Panc1 (cell line): ENCODE measurements at regions not wholly inside any gene's neighbourhood (a gene's known extent, or its start where the extent isn't known, plus 50 kb on each side); places are given as distances from the start of the nearest gene placed in this dataset.

ENCODE experiments used
- ATAC-seq: fragments of 200-7000 bp; cut with Tn5 transposase; 2 replicates; pipeline ENCODE4 v1.9.1; 2020; ENCODE audit warnings: mild to moderate bottlenecking, moderate library complexity
- BruUV-seq: library from RNA; stranded (reverse); fragments of 400-500 nt; replicated peaks from 2 replicates; lab custom pipeline; 2021; lab: Mats Ljungman, UMichigan
- CTCF ChIA-PET: fragments of 300-600 bp; sonication (Branson Sonifier 250); formaldehyde crosslinking; loops from one replicate; lab custom pipeline; 2022; ENCODE audit warnings: antibody characterized with exemption; lab: Charles Lee
- POLR2A ChIA-PET: fragments of 300-600 bp; sonication (Branson Sonifier 250); formaldehyde crosslinking; loops from one replicate; lab custom pipeline; 2022; ENCODE audit warnings: antibody characterized with exemption; lab: Charles Lee
- DNase-seq: peaks from one replicate; pipeline ENCODE4 v3.0.0-alpha.2; 2010; ENCODE audit warnings: low read depth, low spot score
- H3K27ac ChIP-seq: 2 replicates; pipeline ENCODE4 v1.5.1; 2011; ENCODE audit warnings: mild to moderate bottlenecking, low read length, inconsistent platforms
- H3K27me3 ChIP-seq: fragments of 200-500 bp; sonication (Bioruptor generic); 2 replicates; pipeline ENCODE4 v1.6.0; 2014; ENCODE audit warnings: low read length, inconsistent platforms; ENCODE audit not compliant: control insufficient read depth, insufficient read depth
- H3K36me3 ChIP-seq: fragments of 200-500 bp; sonication (Bioruptor generic); 2 replicates; pipeline ENCODE4 v1.5.1; 2014; ENCODE audit warnings: inconsistent platforms, mild to moderate bottlenecking, low read length, moderate library complexity; ENCODE audit not compliant: control insufficient read depth, insufficient read depth
- H3K4me1 ChIP-seq: 2 replicates; pipeline ENCODE4 v1.5.1; 2011; ENCODE audit warnings: inconsistent platforms, mild to moderate bottlenecking, low read length, moderate library complexity; ENCODE audit not compliant: control insufficient read depth, insufficient read depth
- H3K4me3 ChIP-seq, 2 experiments: 2 replicates each; pipeline ENCODE4 v1.5.1; 2011 to 2012; ENCODE audit warnings: low read depth in 2 of 2, low read length in 2 of 2, mild to moderate bottlenecking in 2 of 2, inconsistent platforms in 1 of 2, moderate library complexity in 1 of 2
- H3K9me3 ChIP-seq: fragments of 200-500 bp; sonication (Bioruptor generic); 2 replicates; pipeline ENCODE4 v1.5.1; 2014; ENCODE audit warnings: low read depth, mild to moderate bottlenecking, inconsistent platforms, low read length, moderate library complexity; ENCODE audit not compliant: control insufficient read depth, insufficient read depth
- POLR2AphosphoS5 ChIP-seq: IDR thresholded peaks from 2 replicates; pipeline ENCODE4 v1.6.1; 2012; ENCODE audit warnings: mild to moderate bottlenecking, low read depth, low read length, moderate library complexity
- SIN3A ChIP-seq: IDR thresholded peaks from 2 replicates; pipeline ENCODE4 v1.6.1; 2012; ENCODE audit warnings: low read depth, mild to moderate bottlenecking, low read length, moderate library complexity, borderline replicate concordance; ENCODE audit not compliant: insufficient read depth
- TCF7L2 ChIP-seq: IDR thresholded peaks from 2 replicates; pipeline ENCODE4 v1.6.1; 2011; ENCODE audit warnings: mild to moderate bottlenecking, low read depth, low read length, inconsistent platforms
- in situ Hi-C: cut with HindIII; loops from 2 replicates; pipeline ENCODE4 v1.10.0; 2016; ENCODE audit warnings: low sequenced_read_pairs, low pct_unique_long_range_greater_than_20kb
- intact Hi-C: fragments of 100-400 bp; cut with micrococcal nuclease; formaldehyde crosslinking; loops from one replicate; pipeline ENCODE4 v1.10.0; 2022; ENCODE audit not compliant: unreplicated experiment
- TF ChIP-seq, protein P1 (sequence below): fragments of 450-650 bp; IDR thresholded peaks from 2 replicates; pipeline ENCODE4 v1.5.1; 2017; ENCODE audit warnings: mild to moderate bottlenecking
- TF ChIP-seq, protein P2 (sequence below), 2 experiments: IDR thresholded peaks; 2 replicates each; pipeline ENCODE4 v1.6.1; 2011 to 2012; ENCODE audit warnings: low read depth in 2 of 2, control low read depth in 1 of 2, low read length in 1 of 2, mild to moderate bottlenecking in 1 of 2, moderate library complexity in 1 of 2; ENCODE audit not compliant: insufficient read depth in 1 of 2

DNA sequence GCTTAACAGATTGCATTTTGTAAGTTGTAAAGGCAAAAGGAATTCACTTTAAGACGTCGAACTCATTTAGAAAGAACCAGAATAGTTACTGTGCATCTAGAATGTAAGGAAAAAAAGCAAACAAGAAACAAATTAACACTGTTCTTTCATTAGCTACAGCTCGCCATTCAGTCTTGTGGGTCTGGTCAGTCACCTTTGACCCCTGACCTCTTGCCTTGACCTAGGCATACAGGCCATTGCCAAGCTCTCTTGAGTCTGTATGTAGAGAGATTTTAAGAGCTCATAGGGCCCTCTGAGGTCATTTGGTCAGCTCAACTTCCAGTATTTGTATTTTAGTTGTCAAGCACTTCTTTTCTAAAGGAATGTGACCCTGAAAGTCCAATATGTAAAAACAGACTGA lies 318.7 kb downstream of the DHX35 start:
- no TSS peak for BruUV-seq
- no peaks in the 10 kb centered on the region for H3K4me1 ChIP-seq
- peaks cover 4% of the 10 kb centered on the region for H3K27me3 ChIP-seq
- H3K4me3 ChIP-seq: no peak overlapping the region
- intact Hi-C loops (no loop called here), in situ Hi-C loops (no loop called here)
- no peak overlapping the region for H3K27ac ChIP-seq
- POLR2A ChIA-PET: no interaction called here
- TF ChIP-seq, protein P1, sequence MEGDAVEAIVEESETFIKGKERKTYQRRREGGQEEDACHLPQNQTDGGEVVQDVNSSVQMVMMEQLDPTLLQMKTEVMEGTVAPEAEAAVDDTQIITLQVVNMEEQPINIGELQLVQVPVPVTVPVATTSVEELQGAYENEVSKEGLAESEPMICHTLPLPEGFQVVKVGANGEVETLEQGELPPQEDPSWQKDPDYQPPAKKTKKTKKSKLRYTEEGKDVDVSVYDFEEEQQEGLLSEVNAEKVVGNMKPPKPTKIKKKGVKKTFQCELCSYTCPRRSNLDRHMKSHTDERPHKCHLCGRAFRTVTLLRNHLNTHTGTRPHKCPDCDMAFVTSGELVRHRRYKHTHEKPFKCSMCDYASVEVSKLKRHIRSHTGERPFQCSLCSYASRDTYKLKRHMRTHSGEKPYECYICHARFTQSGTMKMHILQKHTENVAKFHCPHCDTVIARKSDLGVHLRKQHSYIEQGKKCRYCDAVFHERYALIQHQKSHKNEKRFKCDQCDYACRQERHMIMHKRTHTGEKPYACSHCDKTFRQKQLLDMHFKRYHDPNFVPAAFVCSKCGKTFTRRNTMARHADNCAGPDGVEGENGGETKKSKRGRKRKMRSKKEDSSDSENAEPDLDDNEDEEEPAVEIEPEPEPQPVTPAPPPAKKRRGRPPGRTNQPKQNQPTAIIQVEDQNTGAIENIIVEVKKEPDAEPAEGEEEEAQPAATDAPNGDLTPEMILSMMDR: no peak
- no peak for TF ChIP-seq POLR2AphosphoS5
- TF ChIP-seq, protein P2, sequence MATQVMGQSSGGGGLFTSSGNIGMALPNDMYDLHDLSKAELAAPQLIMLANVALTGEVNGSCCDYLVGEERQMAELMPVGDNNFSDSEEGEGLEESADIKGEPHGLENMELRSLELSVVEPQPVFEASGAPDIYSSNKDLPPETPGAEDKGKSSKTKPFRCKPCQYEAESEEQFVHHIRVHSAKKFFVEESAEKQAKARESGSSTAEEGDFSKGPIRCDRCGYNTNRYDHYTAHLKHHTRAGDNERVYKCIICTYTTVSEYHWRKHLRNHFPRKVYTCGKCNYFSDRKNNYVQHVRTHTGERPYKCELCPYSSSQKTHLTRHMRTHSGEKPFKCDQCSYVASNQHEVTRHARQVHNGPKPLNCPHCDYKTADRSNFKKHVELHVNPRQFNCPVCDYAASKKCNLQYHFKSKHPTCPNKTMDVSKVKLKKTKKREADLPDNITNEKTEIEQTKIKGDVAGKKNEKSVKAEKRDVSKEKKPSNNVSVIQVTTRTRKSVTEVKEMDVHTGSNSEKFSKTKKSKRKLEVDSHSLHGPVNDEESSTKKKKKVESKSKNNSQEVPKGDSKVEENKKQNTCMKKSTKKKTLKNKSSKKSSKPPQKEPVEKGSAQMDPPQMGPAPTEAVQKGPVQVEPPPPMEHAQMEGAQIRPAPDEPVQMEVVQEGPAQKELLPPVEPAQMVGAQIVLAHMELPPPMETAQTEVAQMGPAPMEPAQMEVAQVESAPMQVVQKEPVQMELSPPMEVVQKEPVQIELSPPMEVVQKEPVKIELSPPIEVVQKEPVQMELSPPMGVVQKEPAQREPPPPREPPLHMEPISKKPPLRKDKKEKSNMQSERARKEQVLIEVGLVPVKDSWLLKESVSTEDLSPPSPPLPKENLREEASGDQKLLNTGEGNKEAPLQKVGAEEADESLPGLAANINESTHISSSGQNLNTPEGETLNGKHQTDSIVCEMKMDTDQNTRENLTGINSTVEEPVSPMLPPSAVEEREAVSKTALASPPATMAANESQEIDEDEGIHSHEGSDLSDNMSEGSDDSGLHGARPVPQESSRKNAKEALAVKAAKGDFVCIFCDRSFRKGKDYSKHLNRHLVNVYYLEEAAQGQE (IDR thresholded peaks at IDR 0.05; ENCODE audit: insufficient read depth in 1 of 2, low read depth in 2 of 2, low read length in 1 of 2): no peak
- TF ChIP-seq TCF7L2: no peak
- H3K36me3 ChIP-seq: no peaks in the 10 kb centered on the region
- ATAC-seq (no peak), DNase-seq (no peak)
- H3K9me3 ChIP-seq: no peaks in the 10 kb centered on the region
- CTCF ChIA-PET: no interaction called here

DNA sequence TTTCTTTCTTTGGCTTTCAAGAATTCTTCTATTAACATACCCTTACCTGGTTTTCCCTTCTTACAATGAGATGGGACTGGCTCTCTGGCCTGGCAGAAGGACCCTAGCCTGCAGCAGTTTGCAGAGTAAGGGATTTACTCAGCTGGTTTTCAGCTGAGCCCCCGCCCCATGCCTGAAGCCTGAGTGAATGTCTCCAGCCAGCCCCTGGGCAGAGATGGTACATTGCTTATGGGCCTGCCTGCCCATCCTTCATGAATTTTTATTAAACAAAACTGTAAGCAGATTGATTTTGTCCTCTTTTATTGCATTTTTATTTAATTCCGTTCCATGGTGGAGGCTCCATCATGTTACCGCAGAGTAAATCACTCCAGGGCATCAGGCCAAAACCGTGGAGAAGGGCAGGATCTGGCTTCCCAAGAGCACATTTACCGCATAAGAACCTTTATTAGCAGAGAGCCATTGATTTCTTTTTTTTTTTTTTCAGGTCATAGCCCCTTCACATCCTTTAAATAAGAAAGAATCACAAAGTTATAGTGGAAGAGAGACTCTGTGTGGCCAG lies 316.2 kb downstream of the DHX35 start:
- CTCF ChIA-PET: no interaction called here
- intact Hi-C loops: no loop called here
- Histone ChIP-seq H3K36me3 (no peaks in the 10 kb centered on the region), H3K4me1 (no peaks in the 10 kb centered on the region), H3K4me3 (no peak overlapping the region), H3K27me3 (peaks cover 4% of the 10 kb centered on the region), H3K9me3 (no peaks in the 10 kb centered on the region), H3K27ac (no peak overlapping the region)
- in situ Hi-C loops: no loop called here
- no TSS peak for BruUV-seq
- DNase-seq (no peak), ATAC-seq (no peak)
- POLR2A ChIA-PET: no interaction called here
- TF ChIP-seq, protein P2 (IDR thresholded peaks at IDR 0.05; ENCODE audit: insufficient read depth in 1 of 2, low read depth in 2 of 2, low read length in 1 of 2): no peak
- no peak for TF ChIP-seq POLR2AphosphoS5
- TF ChIP-seq, protein P1: no peak
- no peak for TF ChIP-seq SIN3A
- TF ChIP-seq TCF7L2: no peak
